Colonic mucosa (tissue), 4 donors: ENCODE measurements at regions not wholly inside any gene's neighbourhood (a gene's known extent, or its start where the extent isn't known, plus 50 kb on each side); places are given as distances from the start of the nearest gene placed in this dataset.

Experiments used
- DNase-seq: peaks from one replicate; pipeline ENCODE4 v3.0.0-alpha.2; 2020
- H3K27ac ChIP-seq: fragments of 200-600 bp; one replicate; pipeline ENCODE4 v1.8.0; 2021
- H3K27me3 ChIP-seq: fragments of 200-600 bp; one replicate; pipeline ENCODE4 v1.8.0; 2021
- H3K36me3 ChIP-seq: fragments of 200-600 bp; one replicate; pipeline ENCODE4 v1.8.0; 2021
- H3K4me1 ChIP-seq: fragments of 200-600 bp; one replicate; pipeline ENCODE4 v1.8.0; 2021; ENCODE audit warnings: mild to moderate bottlenecking
- H3K4me3 ChIP-seq: fragments of 200-600 bp; one replicate; pipeline ENCODE4 v1.8.0; 2021
- H3K9ac ChIP-seq, 2 donors: one replicate each; pipeline ENCODE4 v1.7.0; 2013; ENCODE audit warnings: control low read depth in 2 of 2, low read depth in 2 of 2, low read length in 2 of 2
- H3K9me3 ChIP-seq: fragments of 200-600 bp; one replicate; pipeline ENCODE4 v1.8.0; 2021
- CTCF ChIP-seq: fragments of 200-600 bp; IDR thresholded peaks from one replicate; pipeline ENCODE4 v1.8.0; 2022; ENCODE audit warnings: antibody characterized with exemption, mild to moderate bottlenecking
- intact Hi-C: fragments of 100-400 bp; cut with DNase I; formaldehyde crosslinking; loops from one replicate; pipeline ENCODE4 v1.14.1; 2022
- donor health status: healthy.
- donor health status: DM: no; HTN: no; CAD: no.
- donor health status: DM: no; HTN: no; CAD: no.

- Histone ChIP-seq H3K9ac (no peak overlapping the region), H3K4me3 (no peak overlapping the region), H3K9me3 (no peaks in the 10 kb centered on the region), H3K36me3 (no peaks in the 10 kb centered on the region), H3K4me1 (no peaks in the 10 kb centered on the region), H3K27me3 (no peaks in the 10 kb centered on the region), H3K27ac (no peak overlapping the region)
- no peak for DNase-seq
- no peak for TF ChIP-seq CTCF
- intact Hi-C loops: no loop called here
Observed at GRCh38 chr1:5311634-5312292, 657.4 kb downstream of the AJAP1 start.

GRCh38 chr1:5311147-5311546, 656.7 kb downstream of the AJAP1 start:
- no peak for DNase-seq
- intact Hi-C loops: no loop called here
- H3K27ac ChIP-seq: no peak overlapping the region
- no peaks in the 10 kb centered on the region for H3K27me3 ChIP-seq
- TF ChIP-seq CTCF: no peak
- no peaks in the 10 kb centered on the region for H3K9me3 ChIP-seq
- no peak overlapping the region for H3K9ac ChIP-seq
- no peaks in the 10 kb centered on the region for H3K36me3 ChIP-seq
- H3K4me3 ChIP-seq: no peak overlapping the region
- H3K4me1 ChIP-seq: no peaks in the 10 kb centered on the region

- no peaks in the 10 kb centered on the region for H3K9me3 ChIP-seq
- DNase-seq: no peak
- H3K27ac ChIP-seq: no peak overlapping the region
- H3K9ac ChIP-seq: no peak overlapping the region
- intact Hi-C loops: no loop called here
- no peak overlapping the region for H3K4me3 ChIP-seq
- no peak for TF ChIP-seq CTCF
- H3K27me3 ChIP-seq: no peaks in the 10 kb centered on the region
- H3K36me3 ChIP-seq: no peaks in the 10 kb centered on the region
- no peaks in the 10 kb centered on the region for H3K4me1 ChIP-seq
Observed at GRCh38 chr1:5308249-5308648, 653.8 kb downstream of the AJAP1 start.

GRCh38 chr1:5304702-5305101, 650.3 kb downstream of the AJAP1 start:
- no peak for DNase-seq
- H3K4me3 ChIP-seq: no peak overlapping the region
- no peaks in the 10 kb centered on the region for H3K36me3 ChIP-seq
- H3K9ac ChIP-seq: no peak overlapping the region
- intact Hi-C loops: no loop called here
- no peaks in the 10 kb centered on the region for H3K27me3 ChIP-seq
- TF ChIP-seq CTCF: no peak
- H3K4me1 ChIP-seq: no peaks in the 10 kb centered on the region
- no peaks in the 10 kb centered on the region for H3K9me3 ChIP-seq
- H3K27ac ChIP-seq: no peak overlapping the region

GRCh38 chr1:5298376-5298775, 644.0 kb downstream of the AJAP1 start:
- no peak for DNase-seq
- H3K9ac ChIP-seq: no peak overlapping the region
- TF ChIP-seq CTCF: no peak
- H3K36me3 ChIP-seq: no peaks in the 10 kb centered on the region
- no peaks in the 10 kb centered on the region for H3K4me1 ChIP-seq
- intact Hi-C loops: no loop called here
- H3K9me3 ChIP-seq: no peaks in the 10 kb centered on the region
- H3K4me3 ChIP-seq: no peak overlapping the region
- no peaks in the 10 kb centered on the region for H3K27me3 ChIP-seq
- no peak overlapping the region for H3K27ac ChIP-seq
